HepG2 (cell line): ENCODE measurements at regions not wholly inside any gene's neighbourhood (a gene's known extent, or its start where the extent isn't known, plus 50 kb on each side); places are given as distances from the start of the nearest gene placed in this dataset.

Experiments
- ATF3 ChIP-seq: sonication (generic); formaldehyde crosslinking; IDR thresholded peaks from 2 replicates; pipeline ENCODE4 v1.4.0; 2020; ENCODE audit warnings: missing genetic modification reagents
- CTCF ChIP-seq: sonication (generic); formaldehyde crosslinking; IDR thresholded peaks from 2 replicates; pipeline ENCODE4 v1.5.0; 2020; ENCODE audit warnings: mild to moderate bottlenecking, missing genetic modification reagents, moderate library complexity
- MED8 ChIP-seq: sonication (generic); formaldehyde crosslinking; IDR thresholded peaks from 2 replicates; pipeline ENCODE4 v1.8.1; 2023; ENCODE audit warnings: mild to moderate bottlenecking, missing genetic modification reagents; ENCODE audit not compliant: insufficient replicate concordance
- TEAD2 ChIP-seq: sonication (generic); formaldehyde crosslinking; IDR thresholded peaks from 2 replicates; pipeline ENCODE4 v1.9.0; 2021; ENCODE audit warnings: missing genetic modification reagents
- ZNF580 ChIP-seq: IDR thresholded peaks from 2 replicates; pipeline ENCODE4 v1.6.1; 2016; ENCODE audit warnings: low read depth, borderline replicate concordance

GRCh38 chr2:82811946-82812345 is 1647.1 kb downstream of the SUCLG1 start:
- TF ChIP-seq CTCF (CRISPR knock-in tag) (no peak), ZNF580 (CRISPR knock-in tag) (no peak), TEAD2 (CRISPR knock-in tag) (no peak), MED8 (CRISPR knock-in tag) (no peak), ATF3 (CRISPR knock-in tag) (no peak)
